ENCODE measurements at regions not wholly inside any gene's neighbourhood (a gene's known extent, or its start where the extent isn't known, plus 50 kb on each side); places are given as distances from the start of the nearest gene placed in this dataset.

GRCh38 chr3:159675285-159675684, 313.4 kb upstream of the IL12A start (continued):
- TF ChIP-seq ZNF462 (CRISPR knock-in tag; IDR thresholded peaks at IDR 0.05) (no peak), REST (IDR thresholded peaks at IDR 0.05; ENCODE audit: unreplicated experiment) (no peak), EZH2phosphoT487 (IDR thresholded peaks at IDR 0.05; ENCODE audit: unreplicated experiment) (no peak)

DNA sequence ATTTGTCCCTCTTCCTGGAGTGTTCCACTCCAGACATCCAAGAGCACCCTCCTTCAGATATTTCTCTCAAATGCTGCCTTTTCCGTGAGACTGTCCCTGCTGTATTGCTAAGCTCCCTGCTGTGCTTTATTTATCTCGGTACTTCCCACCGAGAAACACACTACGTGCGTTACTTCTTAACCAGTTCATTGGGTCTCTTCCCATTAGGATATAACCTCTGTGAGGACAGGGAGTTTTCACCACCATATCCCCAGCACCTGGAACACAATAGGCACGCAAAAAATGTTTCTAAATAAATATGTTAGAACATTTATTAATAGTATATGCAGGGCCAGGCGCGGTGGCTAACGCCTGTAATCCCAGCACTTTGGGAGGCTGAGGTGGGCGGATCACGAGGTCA, 308.7 kb upstream of the IL12A start:
- Histone ChIP-seq H3K79me2 (replicated peaks; ENCODE audit: insufficient read depth) (no peaks in the 10 kb centered on the region), H4K20me1 (replicated peaks; ENCODE audit: insufficient read depth) (no peaks in the 10 kb centered on the region), H3F3A (replicated peaks; ENCODE audit: low read depth) (no peaks in the 10 kb centered on the region), H3K4me3 (no peak overlapping the region), H3K36me3 (ENCODE audit: insufficient read depth) (no peaks in the 10 kb centered on the region), H3K27ac (ENCODE audit: low read depth) (no peak overlapping the region), H2AFZ (no peak overlapping the region), H3K27me3 (ENCODE audit: insufficient read depth) (no peaks in the 10 kb centered on the region), H3K4me2 (no peak overlapping the region), H3K4me1 (ENCODE audit: insufficient read depth) (no peaks in the 10 kb centered on the region), H3K9me2 (ENCODE audit: insufficient read depth) (no peaks in the 10 kb centered on the region)
- DNase-seq (ENCODE audit: low spot score), result no peak
- no peak for ATAC-seq
- H3K9me3 Mint-ChIP-seq, result no peaks in the 10 kb centered on the region; the same call in 2 of the 3 replicates
- H3K27me3 Mint-ChIP-seq (ENCODE audit: insufficient read depth, low read depth, poor library complexity), result peaks cover 4% of the 10 kb centered on the region
- H3K36me3 Mint-ChIP-seq (ENCODE audit: low read depth), result no peaks in the 10 kb centered on the region
- no peaks in the 10 kb centered on the region for H3K4me1 Mint-ChIP-seq
- H3K4me3 Mint-ChIP-seq, result no peak overlapping the region
- H3K27ac Mint-ChIP-seq, result no peak overlapping the region
- no peak for TF ChIP-seq ZNF114 (CRISPR knock-in tag; IDR thresholded peaks at IDR 0.05)
- TF ChIP-seq, protein P1, sequence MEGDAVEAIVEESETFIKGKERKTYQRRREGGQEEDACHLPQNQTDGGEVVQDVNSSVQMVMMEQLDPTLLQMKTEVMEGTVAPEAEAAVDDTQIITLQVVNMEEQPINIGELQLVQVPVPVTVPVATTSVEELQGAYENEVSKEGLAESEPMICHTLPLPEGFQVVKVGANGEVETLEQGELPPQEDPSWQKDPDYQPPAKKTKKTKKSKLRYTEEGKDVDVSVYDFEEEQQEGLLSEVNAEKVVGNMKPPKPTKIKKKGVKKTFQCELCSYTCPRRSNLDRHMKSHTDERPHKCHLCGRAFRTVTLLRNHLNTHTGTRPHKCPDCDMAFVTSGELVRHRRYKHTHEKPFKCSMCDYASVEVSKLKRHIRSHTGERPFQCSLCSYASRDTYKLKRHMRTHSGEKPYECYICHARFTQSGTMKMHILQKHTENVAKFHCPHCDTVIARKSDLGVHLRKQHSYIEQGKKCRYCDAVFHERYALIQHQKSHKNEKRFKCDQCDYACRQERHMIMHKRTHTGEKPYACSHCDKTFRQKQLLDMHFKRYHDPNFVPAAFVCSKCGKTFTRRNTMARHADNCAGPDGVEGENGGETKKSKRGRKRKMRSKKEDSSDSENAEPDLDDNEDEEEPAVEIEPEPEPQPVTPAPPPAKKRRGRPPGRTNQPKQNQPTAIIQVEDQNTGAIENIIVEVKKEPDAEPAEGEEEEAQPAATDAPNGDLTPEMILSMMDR (conservative IDR thresholded peaks at IDR 0.05; ENCODE audit: low read depth in 2 of 2), result no peak
- TF ChIP-seq STAT1 (IDR thresholded peaks at IDR 0.05; ENCODE audit: unreplicated experiment), result no peak
- TF ChIP-seq REST (IDR thresholded peaks at IDR 0.05; ENCODE audit: unreplicated experiment), result no peak
- TF ChIP-seq EZH2phosphoT487 (IDR thresholded peaks at IDR 0.05; ENCODE audit: unreplicated experiment), result no peak
- TF ChIP-seq JUNB (IDR thresholded peaks at IDR 0.05; ENCODE audit: unreplicated experiment), result no peak
- no peak for TF ChIP-seq ZNF331 (CRISPR knock-in tag; IDR thresholded peaks at IDR 0.05; ENCODE audit: low read depth)
